HEK293T (cell line): ENCODE measurements at regions not wholly inside any gene's neighbourhood (a gene's known extent, or its start where the extent isn't known, plus 50 kb on each side); places are given as distances from the start of the nearest gene placed in this dataset.

Source experiments
- CTCF ChIA-PET: fragments of 350-600 bp; formaldehyde crosslinking; extraction: SDS; loops from one replicate; lab custom pipeline; 2021; ENCODE audit warnings: antibody characterized with exemption, inconsistent platforms; lab: Yijun Ruan, JAX
- POLR2A ChIA-PET: fragments of 350-600 bp; formaldehyde crosslinking; extraction: SDS; loops from one replicate; lab custom pipeline; 2020; ENCODE audit warnings: antibody characterized with exemption, inconsistent platforms; lab: Yijun Ruan, JAX
- DNase-seq: peaks from one replicate; pipeline ENCODE4 v3.0.0; 2012; ENCODE audit warnings: mixed read lengths; ENCODE audit errors: extremely low spot score
- ARNT ChIP-seq: fragments of 450-650 bp; IDR thresholded peaks from 2 replicates; pipeline ENCODE4 v1.6.1; 2017; ENCODE audit warnings: mild to moderate bottlenecking
- BHLHE40 ChIP-seq: fragments of 450-650 bp; IDR thresholded peaks from 2 replicates; pipeline ENCODE4 v1.6.1; 2016; ENCODE audit warnings: mild to moderate bottlenecking, moderate library complexity, borderline replicate concordance
- CTBP1 ChIP-seq: fragments of 450-650 bp; IDR thresholded peaks from 2 replicates; pipeline ENCODE4 v1.6.1; 2016; ENCODE audit warnings: borderline replicate concordance
- ELF4 ChIP-seq: fragments of 450-650 bp; IDR thresholded peaks from 2 replicates; pipeline ENCODE4 v1.6.1; 2017; ENCODE audit warnings: antibody characterized with exemption
- FOXA1 ChIP-seq: fragments of 450-650 bp; IDR thresholded peaks from 2 replicates; pipeline ENCODE4 v1.6.1; 2016; ENCODE audit warnings: mild to moderate bottlenecking
- FOXK2 ChIP-seq: fragments of 450-650 bp; IDR thresholded peaks from 2 replicates; pipeline ENCODE4 v1.6.1; 2016; ENCODE audit warnings: mild to moderate bottlenecking
- FOXM1 ChIP-seq: fragments of 450-650 bp; IDR thresholded peaks from 2 replicates; pipeline ENCODE4 v1.6.1; 2017; ENCODE audit warnings: mild to moderate bottlenecking, borderline replicate concordance
- HDGF ChIP-seq: fragments of 450-650 bp; IDR thresholded peaks from 2 replicates; pipeline ENCODE4 v1.6.1; 2017; ENCODE audit warnings: antibody characterized with exemption, borderline replicate concordance
- L3MBTL2 ChIP-seq: fragments of 450-650 bp; conservative IDR thresholded peaks from 2 replicates; pipeline ENCODE4 v1.6.1; 2016; ENCODE audit warnings: mild to moderate bottlenecking
- LEF1 ChIP-seq: fragments of 450-650 bp; IDR thresholded peaks from 2 replicates; pipeline ENCODE4 v1.6.1; 2017; ENCODE audit warnings: mild to moderate bottlenecking, borderline replicate concordance
- NFRKB ChIP-seq: fragments of 450-650 bp; IDR thresholded peaks from 2 replicates; pipeline ENCODE4 v1.6.1; 2016; ENCODE audit warnings: mild to moderate bottlenecking, moderate library complexity
- SP1 ChIP-seq: fragments of 450-650 bp; IDR thresholded peaks from 2 replicates; pipeline ENCODE4 v1.6.1; 2017
- SUZ12 ChIP-seq: fragments of 450-650 bp; IDR thresholded peaks from 2 replicates; pipeline ENCODE4 v1.6.1; 2016; ENCODE audit warnings: mild to moderate bottlenecking
- TARDBP ChIP-seq: fragments of 450-650 bp; IDR thresholded peaks from 2 replicates; pipeline ENCODE4 v1.6.1; 2016
- ZNF384 ChIP-seq: fragments of 450-650 bp; IDR thresholded peaks from 2 replicates; pipeline ENCODE4 v1.6.1; 2016
- TF ChIP-seq, protein P1 (sequence below): fragments of 450-650 bp; IDR thresholded peaks from 2 replicates; pipeline ENCODE4 v1.6.1; 2016

DNA sequence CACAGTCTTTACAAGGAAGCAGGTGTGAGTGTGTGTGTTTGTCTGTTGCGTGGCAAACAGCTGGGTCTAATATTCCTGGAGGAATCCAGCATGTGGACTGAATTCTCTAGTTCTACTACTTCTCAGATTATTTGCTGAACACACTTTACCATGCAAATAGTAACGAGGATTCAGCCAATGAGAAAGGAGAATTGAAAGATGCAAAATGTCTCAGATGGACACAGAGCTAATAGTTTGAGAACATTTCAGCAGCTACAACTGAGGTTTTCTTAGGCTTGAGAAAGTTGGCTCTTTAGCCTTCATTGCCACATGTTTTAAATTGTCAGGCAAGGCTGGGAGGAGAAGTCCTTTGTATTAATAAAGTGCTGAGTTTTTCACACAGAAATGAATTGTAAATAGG, 568.0 kb upstream of the MDFIC2 start:
- CTCF ChIA-PET: no interaction called here
- no peak for DNase-seq
- POLR2A ChIA-PET: no interaction called here
- no peak for TF ChIP-seq FOXM1

DNA sequence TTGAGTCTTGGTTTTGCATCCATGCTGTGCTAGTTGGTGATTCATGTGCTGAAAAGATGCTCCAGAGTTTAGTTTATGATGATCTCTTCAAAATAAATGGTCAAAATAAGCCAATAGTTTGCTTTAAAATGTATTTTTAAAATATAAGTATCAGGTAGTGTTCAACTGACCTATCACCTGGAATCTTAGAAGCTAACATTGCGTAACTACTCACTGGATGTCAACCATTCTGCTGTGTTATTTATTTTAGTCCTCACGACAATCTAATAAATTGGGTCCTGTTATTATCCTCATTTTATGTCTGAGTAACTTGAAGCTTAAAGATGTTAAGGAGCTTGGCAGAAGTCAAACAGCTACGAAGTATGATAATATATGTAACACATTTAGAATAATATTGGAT, 563.7 kb upstream of the MDFIC2 start:
- POLR2A ChIA-PET: no interaction called here
- CTCF ChIA-PET: no interaction called here
- TF ChIP-seq ELF4 (no peak), TARDBP (no peak)
- DNase-seq: no peak

DNA sequence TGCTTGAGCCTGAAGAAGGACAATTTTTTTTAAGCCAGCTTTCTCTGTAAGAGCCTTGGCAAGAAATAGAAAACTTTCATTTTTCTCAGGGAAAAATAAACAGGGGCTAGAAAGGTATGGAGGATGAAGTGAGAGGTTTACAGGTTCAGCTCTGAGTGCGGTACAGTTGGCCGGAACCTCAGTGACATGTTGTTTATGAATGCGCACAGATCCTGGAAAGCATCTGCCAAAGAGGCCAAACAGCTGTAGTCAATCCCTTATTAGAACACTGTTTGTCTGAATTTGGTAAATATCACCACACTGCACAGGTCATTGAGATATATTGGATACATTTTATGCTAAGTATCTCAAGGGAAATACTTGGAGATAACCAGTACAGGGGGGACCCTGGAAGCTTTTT, 561.8 kb upstream of the MDFIC2 start:
- DNase-seq: no peak
- POLR2A ChIA-PET: no interaction called here
- CTCF ChIA-PET: no interaction called here
- TF ChIP-seq ARNT: no peak
- TF ChIP-seq SUZ12: no peak
- no peak for TF ChIP-seq FOXA1
- TF ChIP-seq L3MBTL2: no peak
- TF ChIP-seq, protein P1, sequence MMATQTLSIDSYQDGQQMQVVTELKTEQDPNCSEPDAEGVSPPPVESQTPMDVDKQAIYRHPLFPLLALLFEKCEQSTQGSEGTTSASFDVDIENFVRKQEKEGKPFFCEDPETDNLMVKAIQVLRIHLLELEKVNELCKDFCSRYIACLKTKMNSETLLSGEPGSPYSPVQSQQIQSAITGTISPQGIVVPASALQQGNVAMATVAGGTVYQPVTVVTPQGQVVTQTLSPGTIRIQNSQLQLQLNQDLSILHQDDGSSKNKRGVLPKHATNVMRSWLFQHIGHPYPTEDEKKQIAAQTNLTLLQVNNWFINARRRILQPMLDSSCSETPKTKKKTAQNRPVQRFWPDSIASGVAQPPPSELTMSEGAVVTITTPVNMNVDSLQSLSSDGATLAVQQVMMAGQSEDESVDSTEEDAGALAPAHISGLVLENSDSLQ: no peak
- no peak for TF ChIP-seq FOXK2
- no peak for TF ChIP-seq FOXM1
- no peak for TF ChIP-seq HDGF
- no peak for TF ChIP-seq NFRKB
- no peak for TF ChIP-seq TARDBP

DNA sequence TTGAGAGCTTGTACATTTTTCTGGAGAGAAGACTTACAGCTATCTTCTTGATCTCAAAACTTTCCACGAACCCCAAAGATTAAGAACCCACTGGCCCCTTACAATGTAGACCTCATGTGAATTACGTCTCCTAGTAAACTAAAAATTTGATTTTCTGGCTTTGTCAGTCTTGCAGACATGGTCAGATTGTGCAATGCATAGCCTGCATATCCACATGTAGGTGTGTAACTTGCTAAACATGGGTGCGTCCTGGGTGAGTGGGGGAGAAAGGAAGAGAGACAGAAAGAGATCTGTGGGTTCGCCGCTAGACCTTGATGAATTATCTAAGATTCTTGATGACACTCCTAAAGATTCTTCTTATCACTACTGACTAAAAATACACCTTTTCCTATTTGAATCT, 561.2 kb upstream of the MDFIC2 start:
- no peak for DNase-seq
- ChIA-PET POLR2A (no interaction called here), CTCF (no interaction called here)
- TF ChIP-seq TARDBP: no peak
- TF ChIP-seq FOXK2: no peak
- no peak for TF ChIP-seq SP1
- no peak for TF ChIP-seq CTBP1
- no peak for TF ChIP-seq NFRKB
- TF ChIP-seq HDGF: no peak

DNA sequence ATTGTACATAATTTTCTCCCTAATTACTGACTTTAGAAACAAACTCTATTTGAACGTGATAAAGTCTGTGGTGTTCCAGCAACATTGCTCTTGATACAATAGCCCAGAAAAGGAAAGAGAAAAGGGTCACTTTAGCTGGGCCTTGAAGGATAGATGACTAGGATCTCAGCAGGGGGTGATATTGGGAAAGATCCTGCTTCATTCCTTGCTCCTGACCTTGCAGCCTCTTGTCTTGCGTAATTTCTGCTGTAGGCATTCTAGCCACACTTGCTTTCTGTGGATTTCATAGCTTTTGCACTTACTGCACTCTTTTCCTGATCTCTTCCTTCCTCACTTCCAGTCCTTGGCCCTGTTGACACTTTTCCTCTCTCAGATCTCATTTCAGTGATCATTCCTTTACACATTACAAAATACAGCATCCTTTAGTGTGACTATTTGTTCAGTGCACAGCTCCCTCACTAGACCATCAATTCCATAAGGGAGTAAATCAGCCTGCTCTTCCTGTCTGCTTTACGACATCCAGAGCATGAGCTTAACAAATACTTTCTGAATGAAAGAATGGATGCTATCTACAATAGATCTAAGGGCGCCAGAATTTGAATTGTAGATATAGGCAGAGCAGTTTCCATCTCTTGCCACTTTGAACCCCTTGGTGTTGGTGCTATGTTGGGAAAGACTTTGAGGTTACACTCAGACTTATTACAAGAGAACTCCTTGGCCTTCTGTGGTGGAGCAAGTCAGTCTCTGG, 559.6 kb upstream of the MDFIC2 start:
- no peak for DNase-seq
- ChIA-PET POLR2A (no interaction called here), CTCF (interaction anchor here (0.6 kb wide), 1 partner anchor 98 kb away, joined by 3 read pairs; no protein-coding TSS in a partner anchor)
- no peak for TF ChIP-seq FOXM1
- no peak for TF ChIP-seq ZNF384

DNA sequence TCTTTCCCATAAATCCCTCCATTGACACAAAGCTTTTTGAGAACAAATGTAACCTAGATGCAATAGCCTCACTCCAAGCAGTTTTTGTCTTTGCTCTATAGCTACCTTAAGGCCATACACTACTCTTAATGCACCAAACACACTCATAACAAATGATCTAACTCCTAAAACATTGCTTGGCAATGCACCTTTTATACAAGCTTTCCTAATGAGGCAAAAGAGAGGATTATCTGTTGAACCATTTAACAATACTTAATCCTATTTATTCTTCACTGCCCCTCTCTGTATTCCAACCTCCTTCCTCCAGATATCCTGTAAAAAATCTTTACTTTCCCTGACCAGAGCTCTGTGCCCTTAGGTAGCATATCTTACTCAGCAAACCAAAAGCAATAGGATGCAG, 558.1 kb upstream of the MDFIC2 start:
- ChIA-PET CTCF (no interaction called here), POLR2A (no interaction called here)
- no peak for DNase-seq
- TF ChIP-seq, protein P1: no peak
- TF ChIP-seq SUZ12 (no peak), L3MBTL2 (no peak), HDGF (no peak), BHLHE40 (no peak), FOXM1 (no peak), LEF1 (no peak), TARDBP (no peak), ZNF384 (no peak), FOXK2 (no peak), NFRKB (no peak), ARNT (no peak), FOXA1 (no peak), ELF4 (no peak)

DNA sequence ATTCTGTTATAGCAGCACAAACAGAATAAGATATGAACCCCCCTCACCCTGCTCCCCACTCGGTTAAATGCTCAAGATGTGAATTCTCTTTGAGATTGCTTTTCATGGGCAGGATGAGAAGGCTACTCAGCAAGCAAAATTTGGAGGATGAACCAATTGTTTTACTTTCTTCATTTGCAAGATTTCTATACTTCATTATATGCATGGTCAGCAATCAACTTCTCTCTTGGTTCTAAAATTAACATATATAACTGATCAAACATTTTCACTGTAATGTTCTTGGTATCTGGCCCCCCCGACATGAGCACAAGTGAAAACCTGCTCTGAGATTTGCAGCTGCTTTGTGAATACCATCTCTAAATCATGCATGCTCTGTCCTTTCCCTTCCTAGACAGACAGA, 556.1 kb upstream of the MDFIC2 start:
- DNase-seq: no peak
- CTCF ChIA-PET: no interaction called here
- POLR2A ChIA-PET: no interaction called here
- TF ChIP-seq FOXA1 (no peak), L3MBTL2 (no peak), CTBP1 (no peak), SP1 (no peak), NFRKB (no peak), ELF4 (no peak), HDGF (no peak), BHLHE40 (no peak), LEF1 (no peak), FOXK2 (no peak), FOXM1 (no peak)
- TF ChIP-seq, protein P1: no peak
